Neural cell (in vitro differentiated cells): ENCODE measurements at regions not wholly inside any gene's neighbourhood (a gene's known extent, or its start where the extent isn't known, plus 50 kb on each side); places are given as distances from the start of the nearest gene placed in this dataset.

Experiments used
- EP300 ChIP-seq: fragments of 450-650 bp; conservative IDR thresholded peaks from 2 replicates; pipeline ENCODE4 v1.6.1; 2014; ENCODE audit warnings: antibody characterized with exemption, mild to moderate bottlenecking, moderate library complexity; ENCODE audit not compliant: poor library complexity, severe bottlenecking
- EZH2 ChIP-seq: fragments of 200-600, 300-800 bp; shearing (Covaris generic), sonication (generic); IDR thresholded peaks from 2 replicates; pipeline ENCODE4 v1.6.1; 2014; ENCODE audit warnings: antibody characterized with exemption, low read length, borderline replicate concordance, mild to moderate bottlenecking; ENCODE audit not compliant: insufficient read depth, poor library complexity, severe bottlenecking
- MXI1 ChIP-seq: fragments of 450-650 bp; conservative IDR thresholded peaks from 2 replicates; pipeline ENCODE4 v1.6.1; 2014; ENCODE audit warnings: antibody characterized with exemption, mild to moderate bottlenecking; ENCODE audit not compliant: poor library complexity, severe bottlenecking
- POLR2AphosphoS5 ChIP-seq: IDR thresholded peaks from 2 replicates; pipeline ENCODE4 v1.6.1; 2012
- RAD21 ChIP-seq: fragments of 450-650 bp; conservative IDR thresholded peaks from 2 replicates; pipeline ENCODE4 v1.6.1; 2014; ENCODE audit warnings: antibody characterized with exemption, mild to moderate bottlenecking, moderate library complexity
- SMC3 ChIP-seq: fragments of 450-650 bp; conservative IDR thresholded peaks from 2 replicates; pipeline ENCODE4 v1.6.1; 2014; ENCODE audit warnings: antibody characterized with exemption, mild to moderate bottlenecking, moderate library complexity; ENCODE audit not compliant: poor library complexity
- TAF1 ChIP-seq: IDR thresholded peaks from 2 replicates; pipeline ENCODE4 v1.6.1; 2012; ENCODE audit warnings: low read depth
- TF ChIP-seq, protein P1 (sequence below): fragments of 450-650 bp; IDR thresholded peaks from 2 replicates; pipeline ENCODE4 v1.5.1; 2014; ENCODE audit warnings: antibody characterized with exemption, mild to moderate bottlenecking, moderate library complexity; ENCODE audit not compliant: poor library complexity, severe bottlenecking
- TF ChIP-seq, protein P2 (sequence below): IDR thresholded peaks from 2 replicates; pipeline ENCODE4 v1.6.1; 2012; ENCODE audit warnings: borderline replicate concordance

DNA sequence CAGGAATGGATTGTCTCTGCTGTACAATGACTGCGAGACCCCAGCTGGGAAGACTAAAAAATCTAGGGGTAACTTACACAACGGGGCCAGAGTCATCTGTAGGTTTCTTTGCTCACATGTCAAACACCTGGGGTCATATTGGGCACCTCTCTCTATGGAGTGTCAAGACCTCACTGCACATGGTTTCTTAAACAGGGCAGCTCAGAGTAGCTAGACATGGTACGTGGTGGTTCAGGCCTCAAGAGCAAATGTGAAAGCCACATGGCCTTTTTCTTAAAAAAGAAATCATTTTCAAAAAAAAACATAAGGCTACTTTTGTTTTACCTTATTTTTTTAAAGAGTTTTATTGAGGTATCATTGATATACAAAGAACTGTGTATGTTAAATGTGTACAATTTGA lies 162.2 kb upstream of the ITGB1 start:
- TF ChIP-seq, protein P1, sequence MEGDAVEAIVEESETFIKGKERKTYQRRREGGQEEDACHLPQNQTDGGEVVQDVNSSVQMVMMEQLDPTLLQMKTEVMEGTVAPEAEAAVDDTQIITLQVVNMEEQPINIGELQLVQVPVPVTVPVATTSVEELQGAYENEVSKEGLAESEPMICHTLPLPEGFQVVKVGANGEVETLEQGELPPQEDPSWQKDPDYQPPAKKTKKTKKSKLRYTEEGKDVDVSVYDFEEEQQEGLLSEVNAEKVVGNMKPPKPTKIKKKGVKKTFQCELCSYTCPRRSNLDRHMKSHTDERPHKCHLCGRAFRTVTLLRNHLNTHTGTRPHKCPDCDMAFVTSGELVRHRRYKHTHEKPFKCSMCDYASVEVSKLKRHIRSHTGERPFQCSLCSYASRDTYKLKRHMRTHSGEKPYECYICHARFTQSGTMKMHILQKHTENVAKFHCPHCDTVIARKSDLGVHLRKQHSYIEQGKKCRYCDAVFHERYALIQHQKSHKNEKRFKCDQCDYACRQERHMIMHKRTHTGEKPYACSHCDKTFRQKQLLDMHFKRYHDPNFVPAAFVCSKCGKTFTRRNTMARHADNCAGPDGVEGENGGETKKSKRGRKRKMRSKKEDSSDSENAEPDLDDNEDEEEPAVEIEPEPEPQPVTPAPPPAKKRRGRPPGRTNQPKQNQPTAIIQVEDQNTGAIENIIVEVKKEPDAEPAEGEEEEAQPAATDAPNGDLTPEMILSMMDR, result no peak
- no peak for TF ChIP-seq EZH2
- TF ChIP-seq POLR2AphosphoS5, result no peak
- TF ChIP-seq EP300, result no peak
- TF ChIP-seq, protein P2, sequence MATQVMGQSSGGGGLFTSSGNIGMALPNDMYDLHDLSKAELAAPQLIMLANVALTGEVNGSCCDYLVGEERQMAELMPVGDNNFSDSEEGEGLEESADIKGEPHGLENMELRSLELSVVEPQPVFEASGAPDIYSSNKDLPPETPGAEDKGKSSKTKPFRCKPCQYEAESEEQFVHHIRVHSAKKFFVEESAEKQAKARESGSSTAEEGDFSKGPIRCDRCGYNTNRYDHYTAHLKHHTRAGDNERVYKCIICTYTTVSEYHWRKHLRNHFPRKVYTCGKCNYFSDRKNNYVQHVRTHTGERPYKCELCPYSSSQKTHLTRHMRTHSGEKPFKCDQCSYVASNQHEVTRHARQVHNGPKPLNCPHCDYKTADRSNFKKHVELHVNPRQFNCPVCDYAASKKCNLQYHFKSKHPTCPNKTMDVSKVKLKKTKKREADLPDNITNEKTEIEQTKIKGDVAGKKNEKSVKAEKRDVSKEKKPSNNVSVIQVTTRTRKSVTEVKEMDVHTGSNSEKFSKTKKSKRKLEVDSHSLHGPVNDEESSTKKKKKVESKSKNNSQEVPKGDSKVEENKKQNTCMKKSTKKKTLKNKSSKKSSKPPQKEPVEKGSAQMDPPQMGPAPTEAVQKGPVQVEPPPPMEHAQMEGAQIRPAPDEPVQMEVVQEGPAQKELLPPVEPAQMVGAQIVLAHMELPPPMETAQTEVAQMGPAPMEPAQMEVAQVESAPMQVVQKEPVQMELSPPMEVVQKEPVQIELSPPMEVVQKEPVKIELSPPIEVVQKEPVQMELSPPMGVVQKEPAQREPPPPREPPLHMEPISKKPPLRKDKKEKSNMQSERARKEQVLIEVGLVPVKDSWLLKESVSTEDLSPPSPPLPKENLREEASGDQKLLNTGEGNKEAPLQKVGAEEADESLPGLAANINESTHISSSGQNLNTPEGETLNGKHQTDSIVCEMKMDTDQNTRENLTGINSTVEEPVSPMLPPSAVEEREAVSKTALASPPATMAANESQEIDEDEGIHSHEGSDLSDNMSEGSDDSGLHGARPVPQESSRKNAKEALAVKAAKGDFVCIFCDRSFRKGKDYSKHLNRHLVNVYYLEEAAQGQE, result no peak
- TF ChIP-seq SMC3, result no peak
- TF ChIP-seq MXI1, result no peak
- TF ChIP-seq TAF1, result no peak
- TF ChIP-seq RAD21, result no peak
